ENCODE measurements at regions not wholly inside any gene's neighbourhood (a gene's known extent, or its start where the extent isn't known, plus 50 kb on each side); places are given as distances from the start of the nearest gene placed in this dataset.

DNA sequence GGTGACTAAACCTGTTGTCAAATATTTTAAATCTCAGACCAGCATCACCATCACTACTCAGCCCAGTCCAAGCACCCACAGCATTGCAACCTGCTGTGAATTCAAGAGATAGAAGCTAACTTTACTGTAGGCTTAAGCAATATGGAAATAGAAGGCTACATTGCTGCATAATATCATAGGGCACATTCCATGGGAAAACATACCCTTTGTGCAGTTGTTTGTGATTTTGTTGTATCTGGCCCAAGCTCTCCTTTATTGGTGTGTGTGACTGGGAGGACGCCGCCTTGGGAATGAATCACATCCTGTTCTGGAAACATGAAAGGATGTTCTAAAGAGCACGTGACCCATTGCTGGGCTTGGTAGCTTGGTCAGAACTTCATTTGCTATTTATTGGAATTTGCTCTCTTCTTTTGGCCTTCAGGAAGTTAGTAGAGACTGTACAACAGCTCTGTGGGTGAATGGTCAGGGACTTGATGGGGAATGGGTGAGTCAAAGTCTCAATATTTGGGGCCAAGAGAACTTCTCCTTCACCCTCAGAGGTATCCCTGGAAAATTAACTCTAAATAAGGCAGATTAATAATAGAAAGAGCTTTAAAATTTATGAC lies 106.8 kb upstream of the SERPINE2 start:
- TF ChIP-seq CTCF (IDR thresholded peaks at IDR 0.05; ENCODE audit: low read length) (no peak), EZH2 (IDR thresholded peaks at IDR 0.05; ENCODE audit: borderline replicate concordance, low read length) (no peak)

All from OCI-LY1 (cell line).